ENCODE measurements at regions not wholly inside any gene's neighbourhood (a gene's known extent, or its start where the extent isn't known, plus 50 kb on each side); places are given as distances from the start of the nearest gene placed in this dataset.

DNA sequence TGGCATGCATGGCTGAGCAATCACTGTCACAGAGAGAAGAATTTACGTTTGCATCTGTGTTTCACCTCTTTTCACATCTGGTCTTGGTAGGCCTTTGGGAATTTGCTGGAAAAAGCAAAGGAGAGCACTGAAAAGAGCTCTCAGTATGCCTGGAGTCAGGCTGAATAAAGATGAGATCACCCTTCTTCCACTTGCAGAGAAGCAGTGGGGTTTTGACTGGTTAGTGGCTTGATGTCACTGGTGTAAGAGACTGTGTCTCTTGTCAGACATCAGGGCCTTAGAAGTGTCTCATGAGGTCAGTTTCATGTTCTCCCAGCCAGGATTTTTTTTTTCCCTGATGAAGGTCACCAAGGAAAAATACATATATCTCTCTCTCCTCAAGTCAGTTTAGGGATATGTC, 353.8 kb downstream of the INSIG2 start:
- Histone ChIP-seq H3K27ac (no peak overlapping the region), H3K4me1 (replicated peaks in 1 of 2) (no peaks in the 10 kb centered on the region), H3K36me3 (replicated peaks in 1 of 2) (no peaks in the 10 kb centered on the region), H3K9me3 (replicated peaks in 1 of 3) (no peaks in the 10 kb centered on the region), H3K4me3 (no peak overlapping the region), H3K27me3 (no peaks in the 10 kb centered on the region)
- intact Hi-C loops (cut with DNase I) = no loop called here
- DNase-seq = no peak
- WGBS, 4 donors = 40 to 62% (median 46%) methylated on average over 1 of the region's 1 CpG
- TF ChIP-seq POLR2A (IDR thresholded peaks at IDR 0.05) = no peak
- TF ChIP-seq, protein P1, sequence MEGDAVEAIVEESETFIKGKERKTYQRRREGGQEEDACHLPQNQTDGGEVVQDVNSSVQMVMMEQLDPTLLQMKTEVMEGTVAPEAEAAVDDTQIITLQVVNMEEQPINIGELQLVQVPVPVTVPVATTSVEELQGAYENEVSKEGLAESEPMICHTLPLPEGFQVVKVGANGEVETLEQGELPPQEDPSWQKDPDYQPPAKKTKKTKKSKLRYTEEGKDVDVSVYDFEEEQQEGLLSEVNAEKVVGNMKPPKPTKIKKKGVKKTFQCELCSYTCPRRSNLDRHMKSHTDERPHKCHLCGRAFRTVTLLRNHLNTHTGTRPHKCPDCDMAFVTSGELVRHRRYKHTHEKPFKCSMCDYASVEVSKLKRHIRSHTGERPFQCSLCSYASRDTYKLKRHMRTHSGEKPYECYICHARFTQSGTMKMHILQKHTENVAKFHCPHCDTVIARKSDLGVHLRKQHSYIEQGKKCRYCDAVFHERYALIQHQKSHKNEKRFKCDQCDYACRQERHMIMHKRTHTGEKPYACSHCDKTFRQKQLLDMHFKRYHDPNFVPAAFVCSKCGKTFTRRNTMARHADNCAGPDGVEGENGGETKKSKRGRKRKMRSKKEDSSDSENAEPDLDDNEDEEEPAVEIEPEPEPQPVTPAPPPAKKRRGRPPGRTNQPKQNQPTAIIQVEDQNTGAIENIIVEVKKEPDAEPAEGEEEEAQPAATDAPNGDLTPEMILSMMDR (IDR thresholded peaks at IDR 0.05) = no peak

DNA sequence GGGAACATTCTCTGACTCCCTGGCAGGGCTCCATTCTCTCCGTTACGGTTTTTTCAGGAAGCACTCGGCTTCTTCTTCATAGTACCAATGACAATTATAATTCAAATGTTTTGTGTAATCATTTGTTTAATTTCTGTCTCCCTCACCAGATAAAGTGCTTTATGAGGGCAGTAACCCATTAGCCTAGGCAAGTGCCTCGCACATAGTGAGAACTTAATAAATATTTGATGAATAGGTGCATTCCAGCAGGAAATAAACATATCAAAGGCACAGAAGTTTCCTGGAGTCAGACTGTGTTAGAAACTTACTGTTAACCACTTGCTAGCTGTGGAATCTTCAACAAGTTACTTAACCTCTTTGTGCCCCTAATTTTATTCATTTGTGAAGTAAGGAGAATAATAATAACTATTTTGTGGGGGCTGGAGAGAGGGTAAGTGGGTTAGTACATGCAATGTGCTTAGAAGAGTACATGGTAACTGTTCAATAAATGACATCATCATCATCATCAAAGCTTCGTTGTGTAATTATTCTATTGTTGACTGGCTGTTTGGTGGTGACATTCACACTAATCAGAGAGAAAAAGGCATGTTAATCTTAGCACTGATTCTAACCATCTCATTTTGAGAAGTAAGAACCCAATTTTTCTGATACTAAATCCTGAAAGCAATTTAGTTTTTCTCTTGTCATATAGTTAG, 352.3 kb downstream of the INSIG2 start:
- Histone ChIP-seq H3K4me1 (replicated peaks in 1 of 2) (no peaks in the 10 kb centered on the region), H3K36me3 (replicated peaks in 1 of 2) (no peaks in the 10 kb centered on the region), H3K9me3 (replicated peaks in 1 of 3) (no peaks in the 10 kb centered on the region), H3K4me3 (no peak overlapping the region), H3K27me3 (no peaks in the 10 kb centered on the region), H3K27ac (no peak overlapping the region)
- no peak for DNase-seq
- 39 to 46% (median 41%) methylated on average over 5 of the region's 5 CpGs for WGBS, 4 donors
- TF ChIP-seq POLR2A (IDR thresholded peaks at IDR 0.05) = no peak
- TF ChIP-seq, protein P1 (IDR thresholded peaks at IDR 0.05) = no peak
- intact Hi-C loops (cut with DNase I) = no loop called here

DNA sequence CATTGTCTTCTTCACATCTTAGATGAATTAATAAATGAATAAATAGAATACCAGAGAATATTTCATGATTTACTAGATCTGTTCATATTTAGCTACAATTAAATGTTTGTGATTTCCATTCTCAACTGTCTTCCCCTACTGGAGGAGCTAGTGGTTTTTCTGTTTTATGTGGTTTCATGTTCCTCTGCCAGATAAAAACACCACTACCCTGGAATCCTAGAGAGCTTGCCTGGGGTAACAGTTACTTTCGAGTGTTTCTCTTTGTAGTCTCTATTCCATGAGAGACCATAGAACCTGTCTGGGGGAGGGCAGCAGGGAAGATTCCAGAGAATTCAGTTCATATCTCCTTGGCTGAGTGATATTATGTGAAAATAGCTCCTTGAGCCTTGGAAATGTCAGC, 349.2 kb downstream of the INSIG2 start:
- no peaks in the 10 kb centered on the region for H3K9me3 ChIP-seq (replicated peaks in 1 of 3)
- no peak overlapping the region for H3K27ac ChIP-seq
- TF ChIP-seq, protein P1 (IDR thresholded peaks at IDR 0.05) = no peak
- TF ChIP-seq POLR2A (IDR thresholded peaks at IDR 0.05) = no peak
- no peak for DNase-seq
- WGBS, 4 donors = 45 to 69% (median 55%) methylated on average over 1 of the region's 1 CpG
- intact Hi-C loops (cut with DNase I) = no loop called here
- H3K27me3 ChIP-seq = no peaks in the 10 kb centered on the region
- no peaks in the 10 kb centered on the region for H3K4me1 ChIP-seq (replicated peaks in 1 of 2)
- H3K4me3 ChIP-seq = no peak overlapping the region
- H3K36me3 ChIP-seq (replicated peaks in 1 of 2) = no peaks in the 10 kb centered on the region

DNA sequence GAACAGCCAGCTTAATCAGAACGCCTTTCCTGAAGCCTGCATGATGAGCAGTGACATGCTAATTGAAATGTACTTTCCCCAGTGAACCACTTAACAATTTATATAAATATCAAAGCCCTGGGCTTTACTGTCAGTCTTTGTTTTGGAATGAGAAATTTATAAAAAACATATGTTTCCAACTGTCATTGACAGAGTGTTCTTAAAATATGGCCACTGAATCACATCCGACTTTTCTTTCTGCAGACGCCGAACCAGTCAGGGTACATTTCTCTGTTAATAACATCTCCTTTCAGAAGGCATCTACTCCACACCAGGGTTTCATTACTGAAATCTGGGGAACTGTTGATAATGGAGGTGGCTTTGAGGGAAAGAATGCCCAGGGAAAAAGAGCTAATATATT, 343.7 kb downstream of the INSIG2 start:
- intact Hi-C loops (cut with DNase I) = no loop called here
- TF ChIP-seq, protein P1 (IDR thresholded peaks at IDR 0.05) = no peak
- TF ChIP-seq POLR2A (IDR thresholded peaks at IDR 0.05) = no peak
- Histone ChIP-seq H3K27ac (no peak overlapping the region), H3K4me3 (no peak overlapping the region), H3K9me3 (replicated peaks in 1 of 3) (no peaks in the 10 kb centered on the region), H3K27me3 (no peaks in the 10 kb centered on the region), H3K4me1 (replicated peaks in 1 of 2) (no peaks in the 10 kb centered on the region), H3K36me3 (replicated peaks in 1 of 2) (no peaks in the 10 kb centered on the region)
- DNase-seq = no peak
- 58 to 70% (median 68%) methylated on average over 4 of the region's 4 CpGs for WGBS, 4 donors

Measured in adrenal gland (tissue), 9 donors.